GM20000 (cell line): ENCODE measurements at regions not wholly inside any gene's neighbourhood (a gene's known extent, or its start where the extent isn't known, plus 50 kb on each side); places are given as distances from the start of the nearest gene placed in this dataset.

Experiments
- DNase-seq: peaks from one replicate; pipeline ENCODE4 v3.0.0; 2012; ENCODE audit warnings: low spot score
- CTCF ChIP-seq: IDR thresholded peaks from 2 replicates; pipeline ENCODE4 v1.5.1; 2012; ENCODE audit warnings: mild to moderate bottlenecking, control low read depth; ENCODE audit errors: extremely low read depth, missing control alignments

- DNase-seq = peak; percentile 4
- no peak for TF ChIP-seq CTCF
Observed at GRCh38 chr9:73219985-73220626, 68.4 kb downstream of the ANXA1 start.

DNA sequence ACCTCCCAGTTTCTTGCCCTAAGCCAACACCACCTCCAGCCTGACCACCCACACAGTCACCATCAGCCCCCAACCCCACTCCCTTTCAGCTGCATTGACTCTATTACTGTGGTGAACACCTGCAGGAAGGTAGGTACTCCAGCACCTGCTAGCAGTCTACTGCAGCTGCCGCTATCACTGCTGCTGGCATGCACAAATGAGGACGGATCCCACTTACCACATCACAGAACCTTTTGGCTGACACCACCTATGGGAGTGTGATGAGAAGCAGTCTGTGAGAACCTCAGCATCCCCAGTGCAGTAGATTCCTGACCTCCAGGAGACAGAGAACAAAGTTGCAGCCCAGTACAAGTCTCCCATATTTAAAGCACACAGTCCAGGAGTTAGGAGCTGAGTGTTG lies 71.9 kb downstream of the ANXA1 start:
- DNase-seq = no peak
- no peak for TF ChIP-seq CTCF

DNA sequence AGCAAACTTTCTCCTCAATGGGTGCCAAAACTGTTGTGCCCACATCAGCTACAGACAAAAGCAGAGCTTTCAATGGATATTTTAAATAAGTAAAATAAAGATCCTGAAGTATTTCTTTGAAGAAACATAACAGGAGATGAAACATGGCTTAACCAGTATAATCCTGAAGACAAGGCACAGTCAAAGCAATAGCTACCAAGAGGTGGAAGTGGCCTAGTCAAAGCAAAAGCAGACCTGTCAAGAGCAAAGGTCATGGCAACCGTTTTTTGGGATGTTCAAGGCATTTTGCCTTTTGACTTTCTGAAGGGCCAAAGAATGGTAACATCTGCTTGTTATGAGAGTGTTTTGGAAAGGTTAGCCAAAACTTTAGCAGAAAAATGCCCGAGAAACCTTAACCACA lies 77.9 kb downstream of the ANXA1 start:
- TF ChIP-seq CTCF = no peak
- DNase-seq = no peak

DNA sequence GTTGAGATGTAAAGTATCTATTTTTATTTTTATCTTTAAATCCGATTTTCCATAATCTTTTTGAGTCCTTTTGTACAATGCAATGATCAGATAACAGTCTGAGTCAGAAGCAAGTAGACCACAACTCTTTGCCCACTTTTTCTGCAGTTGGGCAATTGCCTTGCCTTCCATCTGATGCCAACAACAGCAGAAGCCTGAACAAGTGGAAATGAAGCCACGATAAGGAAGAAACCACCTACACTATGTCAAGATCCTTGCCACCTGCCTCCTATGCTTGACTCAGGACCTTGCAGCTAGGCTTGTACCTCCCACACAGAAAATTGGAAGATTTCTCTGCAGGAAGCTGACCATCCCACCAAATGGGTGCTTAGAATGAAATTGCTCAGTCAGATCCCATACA lies 78.6 kb downstream of the ANXA1 start:
- no peak for DNase-seq
- no peak for TF ChIP-seq CTCF

- no peak for TF ChIP-seq CTCF
- DNase-seq = no peak
Observed at GRCh38 chr9:73231203-73231602, 79.5 kb downstream of the ANXA1 start.

- no peak for TF ChIP-seq CTCF
- DNase-seq = no peak
Observed at GRCh38 chr9:73233359-73234007, 81.8 kb downstream of the ANXA1 start.

DNA sequence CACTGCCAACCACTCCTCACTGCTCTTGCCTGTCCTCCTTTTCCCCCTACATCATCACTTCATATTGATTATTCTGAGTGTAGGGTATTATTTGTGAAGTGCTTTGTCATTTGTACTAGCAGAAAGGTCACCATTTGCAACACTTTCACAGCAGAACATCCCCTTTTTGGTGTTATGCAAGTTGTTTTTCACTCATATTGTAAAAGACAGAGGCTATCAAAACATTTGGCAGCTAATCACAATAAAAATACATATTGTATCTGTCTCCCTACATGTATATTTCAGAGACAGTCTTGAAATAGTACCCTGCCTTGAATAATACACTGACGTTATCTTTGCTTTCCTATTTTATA lies 82.3 kb downstream of the ANXA1 start:
- DNase-seq = no peak
- TF ChIP-seq CTCF = no peak
